GM12891 (cell line): ENCODE measurements at regions not wholly inside any gene's neighbourhood (a gene's known extent, or its start where the extent isn't known, plus 50 kb on each side); places are given as distances from the start of the nearest gene placed in this dataset.

Source experiments
- PAX5 ChIP-seq: IDR thresholded peaks from 2 replicates; pipeline ENCODE4 v1.6.1; 2011; ENCODE audit warnings: low read length, moderate library complexity, mild to moderate bottlenecking; ENCODE audit not compliant: insufficient read depth, severe bottlenecking
- POLR2A ChIP-seq: IDR thresholded peaks from 2 replicates; pipeline ENCODE4 v1.6.1; 2011; ENCODE audit warnings: low read depth, low read length, control low read depth
- POLR2AphosphoS5 ChIP-seq: IDR thresholded peaks from 2 replicates; pipeline ENCODE4 v1.6.1; 2011; ENCODE audit warnings: low read depth, low read length, control low read depth
- POU2F2 ChIP-seq: IDR thresholded peaks from 2 replicates; pipeline ENCODE4 v1.6.1; 2011; ENCODE audit warnings: low read depth, mild to moderate bottlenecking, control low read depth, low read length, moderate library complexity
- SPI1 ChIP-seq: IDR thresholded peaks from 2 replicates; pipeline ENCODE4 v1.6.1; 2011; ENCODE audit warnings: low read depth, low read length, control low read depth
- TAF1 ChIP-seq: IDR thresholded peaks from 2 replicates; pipeline ENCODE4 v1.6.1; 2011; ENCODE audit warnings: low read depth, low read length, control low read depth

DNA sequence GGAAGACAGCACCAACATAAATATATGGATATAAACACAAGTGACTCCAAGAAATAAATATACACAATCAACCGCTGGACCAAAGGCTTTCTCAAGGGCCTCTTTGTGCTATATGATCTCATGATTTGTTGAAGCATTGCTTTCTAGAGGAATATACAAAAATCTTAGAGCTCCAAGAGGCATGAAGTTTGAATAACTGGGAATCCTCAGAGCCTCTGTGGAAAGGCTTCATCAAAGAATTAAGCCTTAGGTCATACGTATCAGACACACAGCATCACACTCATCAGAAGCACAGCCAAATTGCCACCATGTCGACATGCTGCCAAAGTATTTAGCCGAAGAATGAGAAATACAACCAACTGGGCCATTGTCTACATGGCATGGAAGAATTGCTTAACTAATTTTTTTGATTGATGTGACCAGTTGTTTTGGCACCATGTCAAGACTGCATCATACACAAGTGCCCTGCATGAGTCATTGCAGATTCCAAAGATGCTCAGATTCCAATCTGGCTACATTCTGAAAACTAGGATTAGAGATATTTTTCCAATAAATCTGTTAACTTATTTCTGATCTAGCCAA, 860.6 kb upstream of the ZEB2 start:
- TF ChIP-seq POLR2A (no peak), POLR2AphosphoS5 (no peak), SPI1 (no peak), POU2F2 (no peak), TAF1 (no peak), PAX5 (no peak)
